ENCODE measurements at regions not wholly inside any gene's neighbourhood (a gene's known extent, or its start where the extent isn't known, plus 50 kb on each side); places are given as distances from the start of the nearest gene placed in this dataset.

DNA sequence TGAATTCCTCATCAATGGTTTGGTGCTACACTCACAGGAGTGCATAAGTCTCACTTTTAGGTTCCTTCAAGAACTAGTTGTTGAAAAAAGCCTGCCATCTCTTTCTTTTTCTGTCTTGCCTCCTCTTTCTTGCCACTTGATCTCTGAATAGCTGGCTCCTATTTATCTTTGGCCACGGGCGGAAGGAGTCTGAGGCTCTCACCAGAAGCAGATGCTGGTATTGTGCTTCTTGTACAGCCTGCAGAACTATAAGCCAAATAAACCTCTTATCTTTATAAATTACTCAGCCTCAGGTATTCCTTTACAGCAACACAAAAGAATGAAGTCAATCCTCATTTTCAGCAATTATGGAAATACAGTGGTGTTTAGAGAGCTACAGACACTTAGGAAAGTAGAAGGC is 247.1 kb upstream of the PRR16 start:
- H3K4me3 ChIP-seq (ENCODE audit: control extremely low read depth in 1 of 5, extremely low read depth in 1 of 5, insufficient read depth in 1 of 5, low read depth in 2 of 5, low read length in 4 of 5): no peak overlapping the region
- TF ChIP-seq EZH2 (IDR thresholded peaks at IDR 0.05; ENCODE audit: borderline replicate concordance, insufficient read depth, low read depth, low read length, poor library complexity, severe bottlenecking): no peak
- TF ChIP-seq, protein P1, sequence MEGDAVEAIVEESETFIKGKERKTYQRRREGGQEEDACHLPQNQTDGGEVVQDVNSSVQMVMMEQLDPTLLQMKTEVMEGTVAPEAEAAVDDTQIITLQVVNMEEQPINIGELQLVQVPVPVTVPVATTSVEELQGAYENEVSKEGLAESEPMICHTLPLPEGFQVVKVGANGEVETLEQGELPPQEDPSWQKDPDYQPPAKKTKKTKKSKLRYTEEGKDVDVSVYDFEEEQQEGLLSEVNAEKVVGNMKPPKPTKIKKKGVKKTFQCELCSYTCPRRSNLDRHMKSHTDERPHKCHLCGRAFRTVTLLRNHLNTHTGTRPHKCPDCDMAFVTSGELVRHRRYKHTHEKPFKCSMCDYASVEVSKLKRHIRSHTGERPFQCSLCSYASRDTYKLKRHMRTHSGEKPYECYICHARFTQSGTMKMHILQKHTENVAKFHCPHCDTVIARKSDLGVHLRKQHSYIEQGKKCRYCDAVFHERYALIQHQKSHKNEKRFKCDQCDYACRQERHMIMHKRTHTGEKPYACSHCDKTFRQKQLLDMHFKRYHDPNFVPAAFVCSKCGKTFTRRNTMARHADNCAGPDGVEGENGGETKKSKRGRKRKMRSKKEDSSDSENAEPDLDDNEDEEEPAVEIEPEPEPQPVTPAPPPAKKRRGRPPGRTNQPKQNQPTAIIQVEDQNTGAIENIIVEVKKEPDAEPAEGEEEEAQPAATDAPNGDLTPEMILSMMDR (IDR thresholded peaks at IDR 0.05): no peak
- H3K9me3 ChIP-seq (ENCODE audit: control extremely low read depth in 1 of 3, control insufficient read depth in 2 of 3, insufficient read depth in 1 of 3, low read length in 2 of 3): no peaks in the 10 kb centered on the region
- no peak overlapping the region for H2AFZ ChIP-seq (ENCODE audit: insufficient read depth, low read depth, low read length, poor library complexity, severe bottlenecking)
- no peaks in the 10 kb centered on the region for H3K79me2 ChIP-seq (ENCODE audit: control insufficient read depth, insufficient read depth, low read length)
- no peak for DNase-seq
- H3K4me3 Mint-ChIP-seq: no peak overlapping the region
- no peaks in the 10 kb centered on the region for H3K4me1 Mint-ChIP-seq
- H4K20me1 ChIP-seq (ENCODE audit: control insufficient read depth, insufficient read depth, low read length, poor library complexity, severe bottlenecking): no peaks in the 10 kb centered on the region
- ChIA-PET POLR2A (no interaction called here), CTCF (no interaction called here)
- no peak overlapping the region for H3K4me2 ChIP-seq (replicated peaks; ENCODE audit: low read depth, low read length, poor library complexity, severe bottlenecking)
- intact Hi-C loops (cut with micrococcal nuclease): no loop called here
- no peaks in the 10 kb centered on the region for H3K9me3 Mint-ChIP-seq (ENCODE audit: insufficient read depth)
- H3K27me3 ChIP-seq (replicated peaks in 1 of 4; ENCODE audit: control extremely low read depth in 1 of 4, control insufficient read depth in 3 of 4, insufficient read depth in 4 of 4, low read length in 3 of 4): no peaks in the 10 kb centered on the region
- WGBS (ENCODE audit: insufficient coverage): 90% methylated on average over 2 of the region's 2 CpGs
- H3K27me3 Mint-ChIP-seq: no peaks in the 10 kb centered on the region
- no peak overlapping the region for H3K9ac ChIP-seq (ENCODE audit: low read length)
- ATAC-seq (ENCODE audit: low read depth): no peak
- H3K4me1 ChIP-seq (ENCODE audit: control insufficient read depth in 2 of 2, insufficient read depth in 2 of 2, low read length in 2 of 2): no peaks in the 10 kb centered on the region
- no peak overlapping the region for H3K27ac ChIP-seq (ENCODE audit: low read length in 2 of 2)
- H3K36me3 ChIP-seq (replicated peaks in 1 of 2; ENCODE audit: control extremely low read depth in 1 of 2, control insufficient read depth in 1 of 2, extremely low read depth in 1 of 2, insufficient read depth in 2 of 2, low read length in 1 of 2): no peaks in the 10 kb centered on the region
- H3K27ac Mint-ChIP-seq: no peak overlapping the region

DNA sequence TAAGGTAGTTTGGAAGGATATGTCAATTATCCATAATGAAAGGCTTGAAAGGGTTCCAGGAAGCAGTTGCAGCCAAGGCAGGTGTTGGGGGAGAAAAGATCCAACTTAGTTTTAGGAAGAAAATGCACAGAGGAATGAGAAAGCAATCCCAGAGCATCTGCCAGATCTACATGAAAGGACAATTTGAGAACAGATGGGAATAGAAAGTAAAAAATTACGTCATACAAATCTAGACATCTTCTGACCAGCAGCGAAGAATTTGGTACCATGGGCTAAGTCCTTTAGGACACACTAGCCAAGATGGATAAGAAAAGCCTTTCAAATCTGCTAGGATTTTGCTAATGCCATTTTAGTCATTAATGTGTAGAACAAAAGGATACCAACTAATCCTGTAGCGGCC is 244.1 kb upstream of the PRR16 start:
- ChIA-PET CTCF (no interaction called here), POLR2A (no interaction called here)
- H3K9me3 Mint-ChIP-seq (ENCODE audit: insufficient read depth): peaks cover 3% of the 10 kb centered on the region
- no peak for TF ChIP-seq EZH2 (IDR thresholded peaks at IDR 0.05; ENCODE audit: borderline replicate concordance, insufficient read depth, low read depth, low read length, poor library complexity, severe bottlenecking)
- TF ChIP-seq, protein P1 (IDR thresholded peaks at IDR 0.05): no peak
- Histone ChIP-seq H3K27me3 (replicated peaks in 1 of 4; ENCODE audit: control extremely low read depth in 1 of 4, control insufficient read depth in 3 of 4, insufficient read depth in 4 of 4, low read length in 3 of 4) (no peaks in the 10 kb centered on the region), H3K4me2 (replicated peaks; ENCODE audit: low read depth, low read length, poor library complexity, severe bottlenecking) (no peak overlapping the region), H3K79me2 (ENCODE audit: control insufficient read depth, insufficient read depth, low read length) (no peaks in the 10 kb centered on the region), H3K27ac (ENCODE audit: low read length in 2 of 2) (no peak overlapping the region), H2AFZ (ENCODE audit: insufficient read depth, low read depth, low read length, poor library complexity, severe bottlenecking) (no peak overlapping the region), H3K9ac (ENCODE audit: low read length) (no peak overlapping the region), H3K36me3 (replicated peaks in 1 of 2; ENCODE audit: control extremely low read depth in 1 of 2, control insufficient read depth in 1 of 2, extremely low read depth in 1 of 2, insufficient read depth in 2 of 2, low read length in 1 of 2) (no peaks in the 10 kb centered on the region), H3K9me3 (ENCODE audit: control extremely low read depth in 1 of 3, control insufficient read depth in 2 of 3, insufficient read depth in 1 of 3, low read length in 2 of 3) (no peaks in the 10 kb centered on the region), H3K4me3 (ENCODE audit: control extremely low read depth in 1 of 5, extremely low read depth in 1 of 5, insufficient read depth in 1 of 5, low read depth in 2 of 5, low read length in 4 of 5) (no peak overlapping the region), H4K20me1 (ENCODE audit: control insufficient read depth, insufficient read depth, low read length, poor library complexity, severe bottlenecking) (no peaks in the 10 kb centered on the region), H3K4me1 (ENCODE audit: control insufficient read depth in 2 of 2, insufficient read depth in 2 of 2, low read length in 2 of 2) (no peaks in the 10 kb centered on the region)
- WGBS (ENCODE audit: insufficient coverage): no CpG with 5 or more reads among the region's 3 CpGs
- H3K4me1 Mint-ChIP-seq: no peaks in the 10 kb centered on the region
- no peak overlapping the region for H3K27ac Mint-ChIP-seq
- H3K27me3 Mint-ChIP-seq: no peaks in the 10 kb centered on the region
- H3K4me3 Mint-ChIP-seq: no peak overlapping the region
- DNase-seq (no peak), ATAC-seq (ENCODE audit: low read depth) (no peak)
- intact Hi-C loops (cut with micrococcal nuclease): no loop called here

Data from B cell (primary cell).